Left lung (tissue), 4 donors: ENCODE measurements at regions not wholly inside any gene's neighbourhood (a gene's known extent, or its start where the extent isn't known, plus 50 kb on each side); places are given as distances from the start of the nearest gene placed in this dataset.
"Not testable (repeated sequence)": the region's sequence is repeated elsewhere in the genome, so short reads cannot be mapped to it uniquely, and the experiment has no call there.

Experiments used
- ATAC-seq: fragments of 200-7000 bp; cut with Tn5 transposase; one replicate; pipeline ENCODE4 v1.9.1; 2020; ENCODE audit warnings: moderate library complexity
- DNase-seq, 4 donors: peaks; one replicate each; pipeline ENCODE4 v3.0.0-alpha.2; 2013 to 2020
- H3K27ac ChIP-seq, 2 donors: fragments of 200-600 bp; sonication (generic) in 1 of 2; one replicate each; pipeline versions ENCODE4 v1.5.0 to v1.8.0; 2020 to 2021
- H3K27me3 ChIP-seq, 2 donors: fragments of 200-600 bp; sonication (generic) in 1 of 2; one replicate each; pipeline versions ENCODE4 v1.5.0 to v1.8.0; 2020 to 2021
- H3K36me3 ChIP-seq, 2 donors: fragments of 200-600 bp; sonication (generic) in 1 of 2; one replicate each; pipeline versions ENCODE4 v1.5.0 to v1.8.0; 2020 to 2021
- H3K4me1 ChIP-seq, 2 donors: fragments of 200-600 bp; one replicate each; pipeline ENCODE4 v1.8.0; 2021
- H3K4me3 ChIP-seq, 2 donors: fragments of 200-600 bp; sonication (generic) in 1 of 2; one replicate each; pipeline versions ENCODE4 v1.5.0 to v1.8.0; 2020 to 2021; ENCODE audit warnings: mild to moderate bottlenecking in 1 of 2
- H3K9me3 ChIP-seq, 2 donors: fragments of 200-600 bp; sonication (generic) in 1 of 2; one replicate each; pipeline versions ENCODE4 v1.5.0 to v1.8.0; 2020 to 2021
- intact Hi-C, 2 donors: fragments of 100-400 bp; cut with DNase I; formaldehyde crosslinking; loops; one replicate each; pipeline versions ENCODE4 v1.11.2 to v1.14.2; 2022
- TF ChIP-seq, protein P1 (sequence below), 2 donors: fragments of 200-600 bp; sonication (generic) in 1 of 2; IDR thresholded peaks; one replicate each; pipeline versions ENCODE4 v1.5.0 to v1.8.0; 2021; ENCODE audit warnings: antibody characterized with exemption in 2 of 2
- donor health status: DM: no; HTN: yes; CAD: no.
- donor health status: DM: no; HTN: no; CAD: no.

GRCh38 chr16:8407351-8407750 is 183.0 kb downstream of the TMEM114 start:
- ATAC-seq (no peak), DNase-seq (no peak)
- Histone ChIP-seq H3K27me3 (no peaks in the 10 kb centered on the region), H3K36me3 (no peaks in the 10 kb centered on the region), H3K4me3 (no peak overlapping the region), H3K27ac (no peak overlapping the region), H3K9me3 (peaks cover 0 to 4% of the 10 kb centered on the region in 2 donors), H3K4me1 (no peaks in the 10 kb centered on the region)
- TF ChIP-seq, protein P1, sequence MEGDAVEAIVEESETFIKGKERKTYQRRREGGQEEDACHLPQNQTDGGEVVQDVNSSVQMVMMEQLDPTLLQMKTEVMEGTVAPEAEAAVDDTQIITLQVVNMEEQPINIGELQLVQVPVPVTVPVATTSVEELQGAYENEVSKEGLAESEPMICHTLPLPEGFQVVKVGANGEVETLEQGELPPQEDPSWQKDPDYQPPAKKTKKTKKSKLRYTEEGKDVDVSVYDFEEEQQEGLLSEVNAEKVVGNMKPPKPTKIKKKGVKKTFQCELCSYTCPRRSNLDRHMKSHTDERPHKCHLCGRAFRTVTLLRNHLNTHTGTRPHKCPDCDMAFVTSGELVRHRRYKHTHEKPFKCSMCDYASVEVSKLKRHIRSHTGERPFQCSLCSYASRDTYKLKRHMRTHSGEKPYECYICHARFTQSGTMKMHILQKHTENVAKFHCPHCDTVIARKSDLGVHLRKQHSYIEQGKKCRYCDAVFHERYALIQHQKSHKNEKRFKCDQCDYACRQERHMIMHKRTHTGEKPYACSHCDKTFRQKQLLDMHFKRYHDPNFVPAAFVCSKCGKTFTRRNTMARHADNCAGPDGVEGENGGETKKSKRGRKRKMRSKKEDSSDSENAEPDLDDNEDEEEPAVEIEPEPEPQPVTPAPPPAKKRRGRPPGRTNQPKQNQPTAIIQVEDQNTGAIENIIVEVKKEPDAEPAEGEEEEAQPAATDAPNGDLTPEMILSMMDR (IDR thresholded peaks at IDR 0.05), result no peak
- intact Hi-C loops, result no loop called here

- Histone ChIP-seq H3K9me3 (no peaks in the 10 kb centered on the region), H3K4me3 (no peak overlapping the region), H3K27ac (no peak overlapping the region), H3K36me3 (no peaks in the 10 kb centered on the region), H3K4me1 (no peaks in the 10 kb centered on the region), H3K27me3 (no peaks in the 10 kb centered on the region)
- DNase-seq (no peak), ATAC-seq (no peak)
- TF ChIP-seq, protein P1 (IDR thresholded peaks at IDR 0.05), result no peak
- intact Hi-C loops, result no loop called here
Measured at GRCh38 chr16:8403978-8404749, 186.1 kb downstream of the TMEM114 start.

- Histone ChIP-seq H3K9me3 (no peaks in the 10 kb centered on the region), H3K4me1 (no peaks in the 10 kb centered on the region), H3K4me3 (no peak overlapping the region), H3K36me3 (no peaks in the 10 kb centered on the region), H3K27me3 (no peaks in the 10 kb centered on the region), H3K27ac (no peak overlapping the region)
- DNase-seq (no peak), ATAC-seq (no peak)
- TF ChIP-seq, protein P1 (IDR thresholded peaks at IDR 0.05), result no peak
- intact Hi-C loops, result no loop called here
Measured at GRCh38 chr16:8402981-8403843, 187.1 kb downstream of the TMEM114 start.

DNA sequence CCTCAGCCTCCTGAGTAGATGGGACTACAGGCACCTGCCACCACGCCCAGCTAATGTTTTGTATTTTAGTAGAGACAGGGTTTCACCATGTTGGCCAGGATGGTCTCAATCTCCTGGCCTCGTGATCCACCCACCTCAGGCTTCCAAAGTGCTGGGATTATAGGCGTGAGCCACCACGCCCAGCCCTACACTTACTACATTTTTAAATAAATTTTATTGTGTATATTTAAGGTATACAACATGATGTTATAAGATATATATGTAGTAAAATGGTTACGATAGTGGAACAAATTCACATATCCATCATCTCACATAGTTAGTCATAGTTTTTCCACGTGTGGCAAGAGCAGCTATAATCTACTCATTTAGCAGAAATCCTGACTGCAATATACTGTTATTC is 189.6 kb downstream of the TMEM114 start:
- DNase-seq, H3K4me1 ChIP-seq, ATAC-seq, intact Hi-C loops, H3K27ac ChIP-seq, H3K27me3 ChIP-seq, H3K36me3 ChIP-seq, H3K9me3 ChIP-seq, H3K4me3 ChIP-seq: not testable (repeated sequence)

DNA sequence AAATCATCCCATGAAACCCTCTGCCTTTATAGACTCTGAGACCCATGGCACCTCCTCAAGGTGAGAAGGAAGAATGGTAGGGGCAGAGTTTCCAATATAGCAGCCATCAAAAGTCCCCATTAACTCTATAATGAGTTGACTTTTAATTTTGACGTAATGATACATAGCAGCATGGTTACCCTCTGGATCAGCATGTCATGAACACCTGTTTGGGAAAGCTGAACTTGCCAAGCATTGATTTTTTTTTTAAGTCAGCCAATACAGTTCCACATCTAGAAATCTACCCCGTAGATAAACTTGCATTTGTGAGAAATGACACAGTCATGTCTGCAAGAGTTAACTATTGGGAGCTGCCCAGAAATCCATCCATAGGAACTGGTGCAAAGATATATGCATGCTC is 191.8 kb downstream of the TMEM114 start:
- intact Hi-C loops, result no loop called here
- Histone ChIP-seq H3K4me1 (no peaks in the 10 kb centered on the region), H3K27ac (no peak overlapping the region), H3K36me3 (no peaks in the 10 kb centered on the region), H3K27me3 (no peaks in the 10 kb centered on the region), H3K9me3 (no peaks in the 10 kb centered on the region), H3K4me3 (no peak overlapping the region)
- DNase-seq (no peak), ATAC-seq (no peak)
- TF ChIP-seq, protein P1 (IDR thresholded peaks at IDR 0.05), result no peak
